Stimulated activated CD4-positive, alpha-beta T cell treated with anti-CD3 and anti-CD28 coated beads, Interleukin-1b, Interleukin-23, amount 100 ng/mL, for 48 hours (primary cell): ENCODE measurements at regions not wholly inside any gene's neighbourhood (a gene's known extent, or its start where the extent isn't known, plus 50 kb on each side); places are given as distances from the start of the nearest gene placed in this dataset.
"Not testable (repeated sequence)": the region's sequence is repeated elsewhere in the genome, so short reads cannot be mapped to it uniquely, and the experiment has no call there.

Source experiments
- DNase-seq: peaks from one replicate; pipeline ENCODE4 v3.0.0-alpha.2; 2020

DNA sequence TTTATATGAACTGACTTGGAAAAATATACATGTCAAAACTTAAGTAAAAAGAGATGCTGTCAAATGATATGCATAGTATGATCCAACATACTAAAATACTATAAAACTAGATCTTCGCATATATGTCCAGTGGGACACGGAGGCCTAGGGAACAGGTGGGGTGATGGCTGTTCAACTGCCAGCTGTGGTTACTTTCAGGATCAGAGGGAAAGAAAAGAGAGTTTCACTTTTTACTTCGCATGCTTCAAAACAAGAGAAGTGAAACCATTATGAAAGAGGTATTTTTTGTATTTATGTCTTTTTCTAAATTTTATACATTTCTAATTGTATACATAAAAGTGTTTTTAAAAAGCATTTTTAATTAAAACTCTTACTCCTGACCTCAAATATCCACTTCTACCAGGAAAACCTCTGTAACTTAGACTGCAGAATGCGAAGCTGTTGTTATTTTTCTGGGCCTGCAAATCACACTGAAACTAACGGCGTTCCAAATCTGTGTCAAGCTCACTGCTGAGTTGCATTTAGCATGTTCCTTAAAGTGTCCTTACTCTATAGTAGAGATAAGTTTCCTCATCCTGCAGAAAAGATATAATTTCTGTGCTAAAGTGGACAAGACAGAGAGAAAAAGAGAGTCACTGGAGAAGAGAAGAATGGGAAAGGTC is 97.8 kb upstream of the SLC35G4 start:
- DNase-seq = no peak

DNA sequence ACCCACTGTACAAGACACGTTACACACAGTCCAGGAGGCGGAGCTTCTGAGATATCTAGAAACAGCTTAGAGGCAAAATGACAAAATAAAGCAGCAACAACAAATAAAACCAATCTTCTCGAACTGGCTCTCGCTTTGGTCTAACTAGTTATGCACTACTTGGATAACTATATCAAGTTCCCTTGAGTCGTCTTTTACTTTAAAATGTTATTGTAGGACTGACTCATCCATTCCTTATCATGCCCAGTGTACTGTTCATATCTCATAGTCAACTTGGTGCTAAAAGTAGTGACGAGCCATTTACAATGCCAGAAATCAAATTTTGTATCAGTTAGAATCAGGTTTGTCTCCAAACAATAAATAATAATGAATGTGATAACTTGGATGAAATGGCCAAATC is 102.5 kb upstream of the SLC35G4 start:
- DNase-seq = no peak

DNA sequence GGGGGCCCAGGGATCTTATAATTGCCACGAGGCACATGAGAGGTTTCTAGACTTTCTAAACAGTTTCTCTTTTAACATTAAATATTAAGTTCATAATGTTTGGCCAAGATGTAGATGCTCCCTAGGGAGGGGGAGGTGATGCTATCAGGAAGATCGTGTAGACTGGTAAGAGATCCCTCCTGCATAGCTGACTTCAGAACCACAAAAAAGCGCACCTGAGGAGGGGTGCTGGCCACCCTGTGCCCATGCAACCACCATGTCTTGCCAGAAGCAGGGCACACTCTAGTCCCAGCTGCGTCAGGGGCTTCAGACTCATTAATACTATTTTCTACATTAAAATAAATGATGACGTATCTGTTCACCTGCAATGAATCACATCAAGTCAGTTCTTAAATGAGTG is 103.4 kb upstream of the SLC35G4 start:
- no peak for DNase-seq

DNA sequence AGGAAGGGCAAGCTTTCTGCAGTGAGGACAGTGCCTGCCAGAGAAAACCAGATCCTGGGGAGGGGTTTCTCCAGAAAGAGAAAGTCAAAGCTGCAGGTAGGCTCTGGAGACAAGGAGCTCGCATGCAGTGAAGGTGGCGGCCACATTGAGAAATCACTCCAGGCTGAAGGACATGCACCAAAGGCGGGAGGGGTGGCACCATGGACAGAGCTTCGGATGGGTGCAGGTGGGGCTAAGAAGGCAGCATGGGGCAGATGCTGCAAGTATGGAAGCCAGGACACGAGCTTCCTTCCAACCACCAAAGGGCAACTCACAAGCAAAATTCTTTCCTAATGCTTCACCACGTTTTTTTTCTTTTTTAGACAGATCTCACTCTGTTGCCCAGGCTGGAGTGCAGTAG is 104.4 kb upstream of the SLC35G4 start:
- no peak for DNase-seq

DNA sequence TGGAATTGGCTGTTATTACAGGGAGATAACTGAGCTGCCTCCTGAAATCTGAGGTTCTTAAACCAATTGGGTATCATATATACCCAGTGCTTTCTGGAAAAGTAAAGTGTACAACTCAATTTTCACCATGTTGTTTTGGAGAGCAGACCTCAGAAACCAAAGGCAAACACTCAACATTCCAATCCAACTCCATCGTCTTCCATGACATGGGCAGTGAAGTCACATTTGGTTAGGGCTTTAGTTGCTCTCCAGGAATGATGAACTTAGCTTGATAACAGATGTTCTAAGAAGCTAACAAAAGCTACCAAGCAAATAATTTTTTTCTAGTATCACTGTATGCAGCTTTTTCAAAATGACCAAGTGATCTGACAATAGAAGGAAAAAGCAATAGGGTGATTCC is 107.0 kb upstream of the SLC35G4 start:
- DNase-seq = no peak

DNA sequence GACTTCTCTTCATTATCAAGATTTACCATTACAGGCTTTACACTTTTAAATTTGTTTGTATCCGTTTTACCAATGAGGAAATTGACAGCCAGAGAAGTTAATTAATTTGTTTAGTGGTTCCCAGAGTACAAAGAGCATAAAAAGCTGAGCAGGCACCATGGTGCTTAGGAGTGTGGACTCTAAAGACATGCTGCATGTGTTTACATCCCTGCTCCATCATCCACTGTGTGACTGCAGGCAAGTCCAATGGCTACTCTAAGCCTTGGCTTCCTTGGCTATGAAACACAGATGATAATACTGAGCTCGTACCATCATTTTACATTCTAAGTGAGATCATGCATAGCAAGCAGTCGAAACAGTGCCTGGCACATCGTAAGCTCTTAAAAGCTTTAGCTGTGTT is 108.0 kb upstream of the SLC35G4 start:
- DNase-seq = no peak

DNA sequence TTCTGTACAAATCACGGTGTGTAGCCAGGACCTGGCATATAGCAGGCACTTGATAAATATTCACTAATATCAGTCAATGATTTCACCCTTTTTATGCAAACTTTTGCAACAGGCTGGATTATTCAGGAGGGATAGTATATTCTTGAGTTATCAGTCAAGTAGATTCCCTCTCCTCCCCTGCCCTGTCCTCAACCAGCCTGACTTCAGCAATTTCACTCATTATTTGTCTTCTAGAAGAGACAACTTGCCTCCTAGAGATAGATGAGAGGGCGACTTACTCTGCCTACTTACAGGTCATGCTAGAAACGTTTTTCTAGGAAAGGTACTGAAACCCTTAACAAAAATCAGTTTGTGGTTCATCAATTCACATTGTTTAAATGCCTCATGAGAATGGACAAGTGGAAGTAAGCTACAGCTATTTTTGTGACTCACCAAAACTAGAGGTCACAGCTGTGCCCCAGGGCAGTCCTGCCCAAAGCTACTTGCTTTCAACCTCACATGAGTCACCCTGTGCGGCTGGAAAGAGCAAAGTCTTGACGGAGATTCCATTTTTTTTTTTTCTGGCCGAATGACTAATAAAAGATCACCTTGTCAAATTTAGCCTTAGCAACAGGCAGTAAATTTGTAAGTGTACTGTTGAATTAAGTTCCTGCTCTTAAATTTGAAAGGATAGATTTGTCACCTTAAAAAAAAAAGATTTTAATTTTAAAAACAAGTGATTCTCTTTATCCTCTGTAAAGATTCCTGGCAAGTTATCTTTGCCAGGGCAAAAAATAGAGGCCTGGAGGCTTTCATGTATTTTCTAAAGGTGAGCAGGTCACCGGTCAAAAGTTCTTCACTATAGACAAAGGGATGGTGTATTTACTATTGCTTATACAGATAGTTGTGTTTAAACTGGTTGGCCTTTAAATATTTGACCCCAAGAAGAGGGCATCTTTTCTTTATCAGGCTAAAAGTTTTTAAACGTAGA is 109.0 kb upstream of the SLC35G4 start:
- no peak for DNase-seq

DNA sequence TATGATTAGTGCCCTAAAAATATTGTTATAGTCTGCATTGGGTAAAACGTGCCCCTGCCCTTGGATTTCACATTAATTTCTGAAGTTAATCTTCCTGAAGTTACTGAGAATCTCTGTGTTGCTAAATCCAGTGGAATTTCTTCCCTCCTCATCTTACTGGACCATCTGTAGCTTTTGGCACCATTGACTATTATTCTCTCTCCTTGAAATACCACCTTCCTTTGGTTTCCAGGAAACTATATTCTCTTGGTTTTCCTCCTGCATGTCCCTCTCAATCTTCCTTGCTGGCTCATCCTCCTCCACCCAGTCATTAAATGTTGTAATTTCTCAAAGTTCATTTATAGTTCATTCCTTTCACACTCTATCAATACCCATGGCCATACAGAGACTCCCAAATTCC is 110.6 kb upstream of the SLC35G4 start:
- no peak for DNase-seq

DNA sequence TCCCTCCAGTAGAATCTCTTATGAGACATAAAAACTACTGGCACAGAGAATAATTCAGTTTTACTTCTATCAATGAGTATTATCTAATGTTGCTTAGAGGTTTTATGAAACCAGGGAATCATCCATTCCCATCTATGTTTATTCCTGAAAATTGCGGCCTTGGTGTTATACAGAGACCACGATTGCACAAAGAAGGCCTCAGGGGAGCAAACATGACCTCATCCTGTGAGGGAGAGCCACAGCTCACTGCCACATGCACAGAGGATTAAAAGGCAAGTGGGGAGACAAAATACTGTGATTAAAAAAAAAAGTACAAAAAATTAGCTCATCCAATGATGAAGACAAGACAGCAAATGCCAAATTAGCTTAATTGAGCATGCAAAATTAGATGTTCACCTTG is 111.8 kb upstream of the SLC35G4 start:
- DNase-seq = no peak

DNA sequence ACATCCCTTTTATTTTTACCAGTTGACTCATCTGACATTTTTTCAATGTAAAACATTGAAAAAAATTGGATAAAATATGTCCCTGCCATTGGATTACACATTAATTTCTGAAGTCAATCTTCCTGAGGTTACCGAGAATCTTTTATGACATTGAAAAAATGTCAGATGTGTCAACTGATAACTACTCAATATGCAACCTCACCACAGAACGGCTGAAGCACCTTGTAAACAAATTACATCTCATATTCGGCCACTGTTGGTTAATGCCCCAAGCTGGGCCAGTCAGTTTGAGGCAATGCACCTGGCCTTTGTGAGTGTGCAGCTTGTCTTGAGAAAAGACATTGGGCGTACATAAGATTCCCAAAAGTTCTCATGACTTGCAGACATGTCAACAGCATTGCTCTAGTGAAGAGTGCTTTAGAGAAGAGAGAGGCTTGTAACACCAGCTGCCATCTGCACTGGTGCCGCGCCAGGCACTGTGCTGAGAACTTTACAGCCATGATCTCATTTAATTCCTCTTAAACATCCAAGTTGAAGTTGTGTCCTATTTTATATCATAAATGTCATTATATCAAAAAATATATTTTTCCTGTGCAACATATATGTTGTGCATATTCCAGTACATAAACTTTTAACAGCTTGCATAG is 112.7 kb upstream of the SLC35G4 start:
- no peak for DNase-seq

DNA sequence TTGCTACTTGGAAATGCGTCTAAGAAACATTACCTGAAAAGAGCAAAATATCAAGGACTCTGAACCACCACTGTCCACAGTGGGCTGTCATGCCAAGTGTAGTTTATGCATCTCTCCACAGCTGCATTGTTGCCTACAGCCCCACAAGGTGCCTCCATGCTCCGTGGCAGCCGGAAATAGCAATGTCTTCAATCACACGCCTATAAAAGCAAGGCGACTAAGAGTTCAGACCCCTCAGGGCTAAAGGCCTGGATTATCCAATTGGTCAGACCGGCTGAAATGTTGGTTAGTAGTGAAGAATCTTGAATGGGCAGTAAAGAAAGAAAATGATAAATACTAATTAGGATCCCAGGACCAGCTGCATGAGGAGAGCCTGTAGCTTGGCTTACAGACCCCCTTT is 114.0 kb upstream of the SLC35G4 start:
- no peak for DNase-seq

DNA sequence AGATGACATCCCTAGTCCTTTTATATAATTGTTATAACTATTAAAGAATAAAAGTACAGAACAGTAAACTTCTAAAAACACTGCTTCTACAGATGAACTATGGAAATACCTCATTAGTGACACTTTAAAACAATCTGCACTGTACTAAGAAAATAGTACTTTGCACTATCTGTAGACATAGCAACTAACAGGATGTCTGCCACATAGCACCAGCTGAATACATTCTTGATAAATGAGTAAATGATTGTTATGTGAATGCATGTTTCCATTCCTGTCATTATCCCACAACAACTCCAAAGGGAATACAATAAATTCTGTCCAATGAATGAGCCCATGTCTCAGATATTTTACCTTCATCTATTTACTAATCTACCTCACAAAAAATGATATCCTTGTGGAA is 115.3 kb upstream of the SLC35G4 start:
- no peak for DNase-seq

DNA sequence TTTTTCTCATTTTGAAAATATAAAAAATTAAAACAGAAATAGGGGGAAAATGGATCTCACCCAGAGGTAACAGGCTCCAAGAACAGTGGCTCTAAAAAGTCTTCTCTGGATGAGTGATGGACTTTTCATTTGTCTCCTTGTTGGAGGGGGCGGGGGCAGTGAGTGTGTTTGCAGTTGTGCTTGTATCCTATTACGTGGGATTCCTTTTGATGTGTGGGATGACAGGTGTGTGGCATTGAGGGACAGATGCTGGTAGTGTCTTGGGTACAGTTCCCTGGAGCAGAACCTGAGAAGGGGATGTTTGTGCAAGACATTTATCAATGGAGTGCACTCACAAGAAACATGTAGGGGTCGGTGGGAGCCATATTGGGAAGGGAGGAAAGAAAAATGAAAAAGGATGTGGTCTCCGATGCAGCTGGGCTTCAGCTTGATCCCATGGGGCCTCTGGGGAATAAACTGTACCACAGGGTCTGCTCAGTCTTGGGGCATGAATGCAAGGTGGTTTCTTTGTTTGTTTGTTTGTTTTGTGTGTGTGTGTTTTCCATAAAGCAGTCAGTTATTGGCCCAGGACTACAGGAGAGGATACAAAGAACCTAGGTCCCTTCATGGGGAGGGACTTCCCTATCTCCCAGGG is 120.0 kb upstream of the SLC35G4 start:
- DNase-seq = no peak

DNA sequence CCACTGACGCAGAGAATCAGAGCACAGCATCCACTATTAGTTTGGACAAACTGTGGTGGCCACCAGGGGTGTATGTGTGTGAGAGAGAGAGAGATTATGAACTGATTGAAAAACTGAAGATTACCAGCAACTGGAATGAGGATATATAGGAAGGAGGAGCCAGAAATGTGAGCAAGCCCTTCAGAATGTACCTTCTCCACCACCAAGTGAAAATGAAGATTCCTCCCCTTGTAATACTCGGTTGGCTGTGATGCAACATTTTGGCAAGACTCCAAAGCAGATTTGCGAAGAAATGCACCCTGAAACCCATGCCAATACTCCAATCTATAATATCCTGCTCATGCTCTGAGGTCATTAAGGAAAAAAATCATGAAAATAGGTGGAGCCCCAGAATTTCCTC is 121.2 kb upstream of the SLC35G4 start:
- no peak for DNase-seq

DNA sequence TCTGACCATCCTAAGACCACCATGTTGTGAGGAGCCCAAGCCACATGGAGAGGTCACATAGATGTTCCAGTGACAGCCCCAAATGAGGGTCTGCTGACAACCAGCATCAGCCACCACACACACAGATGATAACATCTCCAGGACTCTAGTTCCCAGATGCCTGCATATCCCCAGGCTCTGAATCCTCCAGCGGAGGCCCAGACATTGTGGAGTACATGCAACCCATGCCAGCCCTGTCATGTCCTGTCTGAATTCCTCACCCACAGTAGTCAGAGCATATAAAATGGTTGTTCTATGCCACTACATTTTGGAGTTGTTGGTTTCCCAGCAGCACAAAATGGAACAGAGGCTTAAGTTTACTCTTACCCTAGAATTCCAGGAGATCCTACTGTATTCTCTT is 122.0 kb upstream of the SLC35G4 start:
- DNase-seq = no peak

DNA sequence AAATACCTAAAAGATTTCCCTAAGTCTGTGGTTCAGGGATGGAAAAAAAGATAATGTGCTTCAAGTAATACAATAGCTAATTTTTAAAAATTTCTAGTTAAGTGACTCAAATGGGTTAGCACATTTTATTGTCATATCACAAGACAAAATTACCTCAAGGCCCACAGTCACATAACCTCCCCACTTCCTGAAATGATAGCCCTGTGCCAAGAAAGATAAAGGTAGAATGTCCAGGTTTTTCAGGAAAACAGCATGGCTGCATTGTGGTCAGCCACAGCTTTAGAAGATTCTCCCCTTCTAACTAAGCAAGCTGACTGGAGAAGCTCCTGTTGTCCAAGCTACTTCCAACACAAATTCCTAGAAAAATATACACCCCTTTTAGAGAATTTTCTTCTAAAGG is 127.1 kb upstream of the SLC35G4 start:
- no peak for DNase-seq

DNA sequence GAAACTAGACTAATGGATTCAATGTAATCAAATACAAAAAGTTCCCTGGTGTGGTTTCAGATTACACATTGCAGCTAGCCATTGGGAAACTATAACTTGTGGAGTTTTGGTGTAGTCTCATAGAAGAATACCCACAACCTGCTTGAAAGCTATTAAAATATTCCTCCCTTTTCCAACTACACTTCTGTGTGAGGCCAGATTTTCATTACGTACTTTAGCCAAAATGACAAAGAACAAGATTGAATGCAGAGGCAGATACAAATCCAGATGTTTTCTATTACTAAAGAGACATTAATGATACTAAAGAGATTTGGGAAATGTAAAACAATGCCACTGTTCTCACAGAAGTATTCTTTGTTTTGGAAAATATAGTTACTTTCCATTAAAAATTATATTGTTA is 128.7 kb upstream of the SLC35G4 start:
- DNase-seq = no peak

DNA sequence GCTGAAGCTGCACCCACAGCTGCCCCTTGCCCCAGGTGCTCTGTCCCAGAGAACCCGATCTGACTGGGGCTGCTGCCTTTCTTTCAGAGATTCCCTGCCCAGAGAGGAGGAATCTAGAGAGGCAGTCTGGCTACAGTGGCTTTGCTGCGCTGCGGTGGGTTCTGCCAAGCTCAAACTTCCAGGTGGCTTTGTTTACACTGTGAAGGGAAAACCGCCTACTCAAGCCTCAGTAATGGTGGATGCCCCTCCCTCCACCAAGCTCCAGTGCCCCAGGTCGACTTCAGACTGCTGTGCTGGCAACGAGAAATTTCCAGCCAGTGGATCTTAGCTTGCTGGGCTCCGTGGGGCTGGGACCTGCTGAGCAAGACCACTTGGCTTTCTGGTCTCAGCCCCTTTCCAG is 130.4 kb upstream of the SLC35G4 start:
- not testable (repeated sequence) for DNase-seq

DNA sequence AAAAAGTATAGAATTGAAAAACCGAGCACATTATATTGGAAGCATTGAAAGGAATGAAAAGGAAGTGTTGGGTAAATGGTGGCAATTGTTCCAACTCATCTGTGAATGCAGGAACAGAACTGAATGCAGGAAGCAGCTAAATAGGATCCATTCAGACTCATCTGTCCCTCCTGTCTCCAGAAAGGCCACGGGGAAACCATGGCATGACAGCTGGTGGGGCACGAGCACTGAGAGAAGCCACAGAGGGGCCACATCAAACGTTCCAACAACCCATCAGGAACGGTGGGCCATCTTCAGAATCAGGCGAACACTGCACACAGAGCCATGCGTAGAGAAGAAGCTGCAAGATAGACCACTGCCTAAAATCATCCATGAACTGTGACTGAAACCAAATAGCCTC is 138.5 kb upstream of the SLC35G4 start:
- no peak for DNase-seq

DNA sequence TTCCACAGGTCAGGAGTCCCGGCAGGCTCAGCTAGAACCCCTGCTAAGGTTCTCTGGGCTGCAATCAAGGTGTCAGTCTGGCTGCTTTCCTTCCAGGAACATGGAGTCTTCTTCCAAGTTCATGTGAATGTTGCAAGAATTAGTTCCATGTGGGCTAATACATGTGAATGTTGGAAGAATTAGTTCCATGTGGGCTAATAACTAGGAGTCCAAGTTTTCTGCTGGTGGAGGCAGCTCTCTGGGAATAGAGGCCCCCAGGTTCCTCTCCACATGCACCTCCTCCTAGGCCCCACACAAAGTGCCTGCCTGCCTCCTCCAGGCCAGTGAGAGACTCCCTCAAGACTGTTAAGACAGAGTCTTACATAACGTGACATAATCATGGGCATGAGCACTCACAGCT is 140.8 kb upstream of the SLC35G4 start:
- DNase-seq = no peak

DNA sequence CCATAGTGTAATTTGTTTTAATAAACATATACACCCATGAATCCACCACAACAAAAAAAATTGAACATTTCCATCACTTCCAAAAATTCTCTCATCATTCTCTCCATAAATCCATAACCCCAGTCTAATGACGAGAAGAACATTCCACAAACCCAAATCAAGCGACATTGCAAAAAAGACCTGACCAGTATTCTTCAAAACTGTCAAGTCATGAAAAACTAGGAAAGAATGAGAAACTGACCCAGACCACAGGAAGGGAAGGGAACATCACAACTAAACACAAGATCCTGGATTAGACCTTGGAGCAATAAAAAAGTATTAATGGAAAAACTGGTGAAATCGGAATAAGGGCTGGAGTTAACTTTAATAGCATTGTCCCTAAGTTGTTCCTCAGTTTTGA is 141.3 kb upstream of the SLC35G4 start:
- no peak for DNase-seq

DNA sequence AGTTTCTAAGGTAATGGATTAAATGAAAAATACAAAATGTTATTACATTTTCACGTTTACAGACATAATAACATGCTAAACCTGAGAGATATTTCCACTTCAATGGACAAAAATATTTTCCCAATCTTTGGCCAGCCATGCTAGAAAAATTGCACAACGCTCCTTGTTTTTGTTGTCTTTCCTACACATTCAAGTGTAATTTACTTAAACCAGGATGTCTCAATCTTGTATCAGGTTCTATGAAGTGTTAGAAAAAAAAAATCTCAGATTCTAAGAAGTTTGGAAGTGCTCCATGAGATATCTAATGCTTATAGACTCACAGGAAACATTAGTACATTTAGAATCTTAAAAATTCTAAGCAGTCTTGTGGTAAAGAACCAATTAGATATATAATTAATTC is 141.8 kb upstream of the SLC35G4 start:
- no peak for DNase-seq

DNA sequence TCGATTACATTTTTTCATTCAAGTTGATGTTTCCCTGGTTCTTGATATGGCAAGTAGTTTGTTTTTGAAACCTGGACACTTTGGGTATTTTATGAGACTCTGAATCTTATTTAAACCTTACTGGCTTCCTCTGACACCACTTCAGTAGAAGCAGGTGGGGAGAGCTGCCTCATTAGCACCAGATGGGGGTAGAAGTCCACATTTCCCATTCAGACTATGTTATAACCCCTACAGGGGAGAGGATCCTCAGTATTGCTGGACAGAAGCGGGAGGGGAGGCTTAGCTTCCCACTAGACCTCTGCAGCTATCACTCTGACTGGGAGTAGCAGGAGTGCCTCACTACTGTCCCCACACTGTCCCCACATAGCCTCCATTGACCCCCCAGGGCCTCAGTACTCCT is 145.3 kb upstream of the SLC35G4 start:
- DNase-seq = no peak

DNA sequence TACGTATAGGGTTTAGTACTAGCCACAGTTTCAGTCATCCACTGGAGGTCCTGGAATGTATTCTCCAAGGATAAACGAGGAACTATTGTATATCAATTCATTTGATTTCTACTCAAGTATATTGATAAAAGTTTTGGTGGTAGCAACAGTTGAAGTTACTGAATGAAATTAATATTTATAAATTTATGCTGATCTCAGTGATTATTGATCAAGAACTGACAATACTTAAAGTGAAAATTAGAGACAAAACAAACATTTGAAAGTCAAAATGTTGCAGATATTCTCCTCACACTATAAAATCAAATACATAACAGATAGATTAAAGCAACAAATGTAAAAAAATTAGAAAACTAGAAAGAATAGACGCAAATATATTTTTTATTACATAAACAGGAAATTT is 150.9 kb upstream of the SLC35G4 start:
- no peak for DNase-seq
